Esophagus squamous epithelium (tissue), 5 donors: ENCODE measurements at regions not wholly inside any gene's neighbourhood (a gene's known extent, or its start where the extent isn't known, plus 50 kb on each side); places are given as distances from the start of the nearest gene placed in this dataset.

Source experiments
- DNase-seq: peaks from one replicate; lab custom pipeline; 2025; lab: John Stamatoyannopoulos, UW
- H3K27ac ChIP-seq, 4 donors: fragments of 200-600 bp; sonication (generic); one replicate each; pipeline ENCODE4 v1.5.1; 2016 to 2019; ENCODE audit warnings: mild to moderate bottlenecking in 1 of 4
- H3K27me3 ChIP-seq, 4 donors: fragments of 200-600 bp; sonication (generic); 1 replicate in 3 of 4; 2 replicates in 1 of 4; pipeline versions ENCODE4 v1.5.1 to v1.6.0; 2017 to 2021; ENCODE audit warnings: antibody characterized with exemption in 1 of 4
- H3K36me3 ChIP-seq, 3 donors: fragments of 200-600 bp; sonication (generic); one replicate each; pipeline ENCODE4 v1.5.1; 2016 to 2019
- H3K4me1 ChIP-seq, 3 donors: fragments of 200-600 bp; sonication (generic); one replicate each; pipeline ENCODE4 v1.5.1; 2017 to 2019
- H3K4me3 ChIP-seq, 4 donors: fragments of 200-600 bp; sonication (generic); 1 replicate in 3 of 4; 2 replicates in 1 of 4; pipeline ENCODE4 v1.5.1; 2016 to 2019; ENCODE audit warnings: mild to moderate bottlenecking in 2 of 4, moderate library complexity in 1 of 4
- H3K9me3 ChIP-seq, 3 donors: fragments of 200-600 bp; sonication (generic); one replicate each; pipeline ENCODE4 v1.5.1; 2016 to 2019
- POLR2A ChIP-seq, 4 donors: fragments of 450-650 bp; IDR thresholded peaks; one replicate each; pipeline ENCODE4 v1.6.1; 2017; ENCODE audit warnings: antibody characterized with exemption in 4 of 4, mild to moderate bottlenecking in 4 of 4, moderate library complexity in 3 of 4
- WGBS, 2 donors: methylation state at CpG; one replicate each; pipeline ENCODE4 v1.1.5; 2018; 5-methylcytosine and 5-hydroxymethylcytosine counted together
- intact Hi-C: fragments of 100-400 bp; cut with DNase I; formaldehyde crosslinking; loops from one replicate; pipeline ENCODE4 v1.15.0; 2022
- TF ChIP-seq, protein P1 (sequence below), 6 experiments: fragments of 450-650 bp in 4 of 6; fragments of 200-600 bp in 2 of 6; sonication (generic) in 2 of 6; IDR thresholded peaks; one replicate each; pipeline ENCODE4 v1.5.1; 2016 to 2019; ENCODE audit warnings: antibody characterized with exemption in 6 of 6, mild to moderate bottlenecking in 4 of 6, moderate library complexity in 4 of 6
- donor health status: DM: yes; HTN: yes; CAD: no.

DNA sequence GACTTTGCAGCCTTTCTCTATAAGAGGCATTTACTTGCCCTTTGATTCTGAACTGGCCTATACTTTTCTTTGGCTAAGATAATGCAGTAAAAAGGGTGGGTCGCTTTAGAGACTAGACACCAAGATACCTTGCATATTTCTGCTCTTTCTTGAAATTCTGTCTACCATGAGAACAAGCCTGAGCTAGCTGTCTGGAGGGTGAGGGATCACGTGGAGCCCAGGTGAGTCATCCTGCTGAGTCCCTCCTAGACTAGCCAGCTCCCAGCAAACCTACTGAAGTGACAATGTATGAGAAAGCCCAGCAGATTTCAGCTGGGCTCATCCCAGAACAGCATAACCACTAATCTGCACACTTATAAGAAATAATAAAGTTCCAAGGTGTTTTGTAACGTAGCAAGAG, 408.0 kb upstream of the KAZN start:
- 32 to 44% methylated on average over 3 of the region's 3 CpGs for WGBS, 2 donors
- peaks cover 0 to 20% (median 3%) of the 10 kb centered on the region in 3 donors for H3K4me1 ChIP-seq
- DNase-seq, result no peak

DNA sequence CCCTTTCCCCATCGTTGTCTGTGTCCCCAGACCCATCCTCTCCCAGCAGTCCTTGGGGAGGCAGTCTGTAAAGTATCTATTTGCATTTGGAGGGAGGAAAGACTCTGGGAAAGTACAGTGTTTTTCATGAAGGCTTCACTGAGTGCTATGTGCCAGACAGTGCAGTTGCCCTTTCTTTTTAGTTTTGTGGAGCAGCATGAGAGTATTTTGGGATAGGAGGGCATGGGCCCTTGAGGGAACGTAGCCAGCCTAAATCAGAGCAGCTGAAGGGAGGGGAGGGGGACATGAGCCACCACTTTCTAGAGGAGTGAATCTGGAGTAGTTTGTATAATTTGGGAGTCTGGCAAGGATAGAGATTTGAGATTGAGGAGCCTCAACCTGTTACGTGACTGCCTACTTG, 404.0 kb upstream of the KAZN start:
- WGBS, 2 donors, result 71 to 75% methylated on average over 3 of the region's 3 CpGs
- Histone ChIP-seq H3K27ac (no peak overlapping the region), H3K27me3 (no peaks in the 10 kb centered on the region), H3K4me1 (peaks cover 0 to 16% (median 3%) of the 10 kb centered on the region in 3 donors), H3K36me3 (no peaks in the 10 kb centered on the region), H3K9me3 (no peaks in the 10 kb centered on the region), H3K4me3 (no peak overlapping the region)
- no peak for TF ChIP-seq POLR2A (IDR thresholded peaks at IDR 0.05)
- DNase-seq, result no peak
- intact Hi-C loops, result no loop called here

More for the DNA sequence above, 408.0 kb upstream of the KAZN start:
- Histone ChIP-seq H3K36me3 (no peaks in the 10 kb centered on the region), H3K9me3 (no peaks in the 10 kb centered on the region), H3K27me3 (no peaks in the 10 kb centered on the region), H3K27ac (peak overlapping the region in 2 of 4 donors; percentile 8 to 42), H3K4me3 (no peak overlapping the region)
- TF ChIP-seq POLR2A (IDR thresholded peaks at IDR 0.05), result no peak
- TF ChIP-seq, protein P1, sequence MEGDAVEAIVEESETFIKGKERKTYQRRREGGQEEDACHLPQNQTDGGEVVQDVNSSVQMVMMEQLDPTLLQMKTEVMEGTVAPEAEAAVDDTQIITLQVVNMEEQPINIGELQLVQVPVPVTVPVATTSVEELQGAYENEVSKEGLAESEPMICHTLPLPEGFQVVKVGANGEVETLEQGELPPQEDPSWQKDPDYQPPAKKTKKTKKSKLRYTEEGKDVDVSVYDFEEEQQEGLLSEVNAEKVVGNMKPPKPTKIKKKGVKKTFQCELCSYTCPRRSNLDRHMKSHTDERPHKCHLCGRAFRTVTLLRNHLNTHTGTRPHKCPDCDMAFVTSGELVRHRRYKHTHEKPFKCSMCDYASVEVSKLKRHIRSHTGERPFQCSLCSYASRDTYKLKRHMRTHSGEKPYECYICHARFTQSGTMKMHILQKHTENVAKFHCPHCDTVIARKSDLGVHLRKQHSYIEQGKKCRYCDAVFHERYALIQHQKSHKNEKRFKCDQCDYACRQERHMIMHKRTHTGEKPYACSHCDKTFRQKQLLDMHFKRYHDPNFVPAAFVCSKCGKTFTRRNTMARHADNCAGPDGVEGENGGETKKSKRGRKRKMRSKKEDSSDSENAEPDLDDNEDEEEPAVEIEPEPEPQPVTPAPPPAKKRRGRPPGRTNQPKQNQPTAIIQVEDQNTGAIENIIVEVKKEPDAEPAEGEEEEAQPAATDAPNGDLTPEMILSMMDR (IDR thresholded peaks at IDR 0.05), result no peak
- intact Hi-C loops, result no loop called here

DNA sequence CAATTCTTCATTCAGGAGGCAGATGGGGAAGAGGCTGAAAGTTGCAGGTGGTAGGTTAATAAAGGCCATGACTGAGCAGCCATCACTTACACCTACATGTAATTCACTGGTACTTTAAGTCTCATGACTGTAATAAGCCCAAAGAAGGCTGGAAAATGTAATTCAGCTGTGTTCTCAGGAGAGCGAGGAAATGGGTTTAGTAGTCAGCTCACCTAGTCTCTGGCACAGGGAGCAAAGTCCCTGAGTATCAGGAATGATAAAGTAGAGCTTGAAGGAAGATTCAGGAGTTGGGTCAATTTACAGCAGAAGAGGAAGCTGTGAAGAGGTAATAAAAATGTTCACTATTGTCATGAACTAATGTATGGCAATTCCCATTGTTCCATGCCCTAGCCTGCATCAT, 393.4 kb upstream of the KAZN start:
- H3K4me3 ChIP-seq, result no peak overlapping the region
- H3K9me3 ChIP-seq, result no peaks in the 10 kb centered on the region
- WGBS, 2 donors, result 77 to 93% methylated on average over 1 of the region's 1 CpG
- intact Hi-C loops, result no loop called here
- TF ChIP-seq, protein P1 (IDR thresholded peaks at IDR 0.05), result no peak
- TF ChIP-seq POLR2A (IDR thresholded peaks at IDR 0.05), result no peak
- H3K27ac ChIP-seq, result no peak overlapping the region
- H3K4me1 ChIP-seq, result no peaks in the 10 kb centered on the region
- H3K36me3 ChIP-seq, result no peaks in the 10 kb centered on the region
- DNase-seq, result no peak
- peaks cover 0 to 5% (median 0%) of the 10 kb centered on the region in 4 donors for H3K27me3 ChIP-seq

DNA sequence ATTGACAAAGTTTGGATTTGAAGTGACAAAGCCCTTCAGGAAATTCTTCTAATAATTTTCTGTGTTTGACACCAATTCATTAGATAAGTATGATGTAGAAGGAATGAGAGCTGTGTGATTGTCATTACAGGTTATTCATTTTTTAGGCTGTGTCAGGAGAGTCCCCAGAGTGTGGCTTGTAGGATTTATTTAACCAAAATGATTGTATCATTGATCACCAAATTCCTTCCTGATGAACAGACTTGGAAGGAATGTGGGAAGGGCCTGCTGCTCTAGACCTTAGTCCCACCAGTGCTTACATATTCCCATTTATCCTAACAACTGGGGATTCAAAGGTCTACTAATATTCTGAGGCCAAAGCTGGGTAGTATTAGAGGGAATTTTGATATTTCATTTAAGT, 383.3 kb upstream of the KAZN start:
- Histone ChIP-seq H3K36me3 (no peaks in the 10 kb centered on the region), H3K27me3 (no peaks in the 10 kb centered on the region), H3K4me1 (no peaks in the 10 kb centered on the region), H3K4me3 (no peak overlapping the region), H3K9me3 (peaks cover 0 to 20% (median 12%) of the 10 kb centered on the region in 3 donors), H3K27ac (no peak overlapping the region)
- DNase-seq, result no peak
- TF ChIP-seq, protein P1 (IDR thresholded peaks at IDR 0.05), result no peak
- intact Hi-C loops, result no loop called here

DNA sequence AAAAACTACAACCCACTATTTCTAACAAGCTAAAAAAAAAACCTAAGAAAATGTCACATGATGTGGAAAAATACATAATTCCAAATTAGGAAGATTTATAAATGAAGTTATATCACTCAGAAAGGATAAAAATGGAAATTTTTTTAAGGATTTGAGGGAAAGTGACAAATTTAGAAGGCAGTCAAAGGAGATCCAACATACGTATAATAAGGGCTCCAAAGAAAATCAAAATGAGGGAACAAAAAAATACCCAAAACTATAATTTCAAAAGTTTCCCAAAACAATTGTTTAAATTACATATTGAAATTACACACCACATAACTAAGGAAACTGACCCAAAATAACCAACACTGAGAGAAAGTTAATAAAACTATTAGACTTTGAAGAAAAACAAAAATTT, 381.1 kb upstream of the KAZN start:
- no peak overlapping the region for H3K4me3 ChIP-seq
- WGBS, 2 donors, result 94 to 100% methylated on average over 1 of the region's 1 CpG
- intact Hi-C loops, result no loop called here
- no peak overlapping the region for H3K27ac ChIP-seq
- no peaks in the 10 kb centered on the region for H3K4me1 ChIP-seq
- no peak for TF ChIP-seq POLR2A (IDR thresholded peaks at IDR 0.05)
- TF ChIP-seq, protein P1 (IDR thresholded peaks at IDR 0.05), result no peak
- peaks cover 0 to 20% (median 12%) of the 10 kb centered on the region in 3 donors for H3K9me3 ChIP-seq
- no peaks in the 10 kb centered on the region for H3K36me3 ChIP-seq
- H3K27me3 ChIP-seq, result no peaks in the 10 kb centered on the region
- no peak for DNase-seq

DNA sequence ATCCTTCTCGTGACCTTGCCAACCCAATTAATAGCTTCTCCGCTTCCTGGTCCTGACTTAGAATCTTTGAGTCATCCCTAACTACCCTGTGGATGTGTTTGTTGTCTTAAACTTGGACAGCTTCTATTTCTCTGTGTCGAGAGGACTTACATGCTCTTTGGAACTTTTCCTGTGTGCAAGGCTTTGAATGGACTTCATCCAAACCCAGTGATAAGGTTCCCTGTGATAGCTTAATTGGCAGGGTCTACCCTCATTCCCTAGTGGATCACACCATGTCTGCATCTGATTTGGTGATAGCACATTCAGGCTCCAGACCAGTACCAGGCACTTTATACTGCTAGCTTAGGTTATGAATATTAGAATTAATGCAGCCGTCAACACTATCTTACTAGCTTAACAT, 378.2 kb upstream of the KAZN start:
- Histone ChIP-seq H3K9me3 (peaks cover 0 to 20% (median 12%) of the 10 kb centered on the region in 3 donors), H3K36me3 (no peaks in the 10 kb centered on the region), H3K4me3 (no peak overlapping the region), H3K27ac (no peak overlapping the region), H3K27me3 (no peaks in the 10 kb centered on the region), H3K4me1 (no peaks in the 10 kb centered on the region)
- intact Hi-C loops, result no loop called here
- TF ChIP-seq, protein P1 (IDR thresholded peaks at IDR 0.05), result no peak
- TF ChIP-seq POLR2A (IDR thresholded peaks at IDR 0.05), result no peak
- WGBS, 2 donors, result 74 to 81% methylated on average over 4 of the region's 4 CpGs
- no peak for DNase-seq
